Suppressor macrophage treated with lipopolysaccharide for 4 hours (primary cell): ENCODE measurements at regions not wholly inside any gene's neighbourhood (a gene's known extent, or its start where the extent isn't known, plus 50 kb on each side); places are given as distances from the start of the nearest gene placed in this dataset.
A peak's percentile ranks its signal among the peaks of the same experiment; 100 is the strongest.
"Not testable (repeated sequence)": the region's sequence is repeated elsewhere in the genome, so short reads cannot be mapped to it uniquely, and the experiment has no call there.

Experiments used
- DNase-seq: peaks from one replicate; pipeline ENCODE4 v3.0.0-alpha.2; 2020

- no peak for DNase-seq
Observed at GRCh38 chr5:148880197-148880596, 53.8 kb downstream of the ADRB2 start.

DNA sequence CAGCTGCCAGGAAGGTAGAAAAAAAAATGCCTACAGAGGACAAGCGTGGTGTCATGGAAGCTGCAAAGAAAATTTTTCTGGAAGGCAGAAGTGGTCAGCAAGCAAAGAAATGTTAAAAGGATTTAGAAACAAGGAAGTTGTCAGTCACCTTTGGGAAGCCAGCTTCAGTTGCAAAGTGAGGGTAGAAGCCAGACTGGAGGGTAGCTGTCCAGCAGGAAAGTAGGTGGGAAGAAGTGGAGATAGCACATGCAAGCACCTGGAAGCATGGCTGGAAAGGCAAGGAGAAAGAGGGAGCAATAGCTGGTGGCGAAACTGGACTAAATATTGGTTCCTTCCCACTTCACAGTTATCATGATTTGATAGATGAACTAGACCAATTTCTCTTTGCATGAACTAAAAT is 54.3 kb downstream of the ADRB2 start:
- DNase-seq, result peak; percentile 7

GRCh38 chr5:148882332-148882731 is 55.9 kb downstream of the ADRB2 start:
- DNase-seq, result peak; percentile 63

- no peak for DNase-seq
Observed at GRCh38 chr5:148884339-148885020, 58.1 kb downstream of the ADRB2 start.

GRCh38 chr5:148887123-148887881 is 60.9 kb downstream of the ADRB2 start:
- peak; percentile 8 for DNase-seq

DNA sequence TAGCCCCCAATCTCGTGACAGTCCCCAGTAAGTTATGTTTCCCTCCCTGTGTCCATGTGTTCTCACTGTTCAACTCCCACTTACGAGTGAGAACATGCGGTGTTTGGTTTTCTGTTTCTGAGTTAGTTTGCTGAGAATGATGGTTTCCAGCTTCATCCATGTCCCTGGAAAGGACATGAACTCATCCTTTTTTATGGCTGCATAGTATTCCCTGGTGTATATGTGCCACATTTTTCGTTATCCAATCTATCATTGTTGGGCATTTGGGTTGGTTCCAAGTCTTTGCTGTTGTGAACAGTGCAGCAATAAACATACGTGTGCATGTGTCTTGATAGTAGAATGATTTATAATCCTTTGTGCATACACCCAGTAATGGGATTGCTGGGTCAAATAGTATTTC is 63.5 kb downstream of the ADRB2 start:
- DNase-seq, result not testable (repeated sequence)

DNA sequence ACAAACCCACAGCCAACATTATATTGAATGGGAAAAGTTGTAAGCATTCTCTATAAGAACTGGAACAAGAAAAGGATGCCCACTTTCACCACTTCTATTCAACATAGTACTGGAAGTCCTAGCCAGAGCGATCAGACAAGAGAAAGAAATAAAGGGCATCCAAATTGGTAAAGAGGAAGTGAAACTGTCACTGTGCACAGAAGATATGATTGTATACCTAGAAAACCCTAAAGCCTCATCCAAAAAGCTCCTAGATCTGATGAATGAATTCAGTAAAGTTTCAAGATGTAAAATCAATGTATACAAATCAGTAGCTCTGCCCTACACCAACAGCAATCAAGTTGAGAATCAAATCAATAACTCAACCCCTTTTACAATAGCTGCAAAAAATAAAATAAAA is 69.0 kb downstream of the ADRB2 start:
- not testable (repeated sequence) for DNase-seq

DNA sequence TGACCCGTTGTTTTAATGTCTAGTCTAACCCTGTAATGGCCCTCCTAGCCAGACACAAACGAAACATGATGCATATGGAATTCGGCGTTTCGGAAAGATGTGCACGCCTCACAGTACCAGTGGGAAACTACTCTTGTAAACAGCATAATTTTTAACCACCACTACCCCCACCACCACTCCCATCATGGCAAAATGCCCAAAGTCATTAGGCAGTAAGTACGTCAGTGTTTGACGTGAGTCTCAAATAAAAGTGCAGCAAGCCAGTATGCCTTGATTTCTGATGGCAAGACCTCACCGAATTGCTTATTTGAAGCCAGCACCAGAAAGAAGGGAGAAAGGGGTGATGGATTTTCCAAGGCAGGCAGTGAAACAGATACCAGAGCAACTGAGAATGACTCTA is 71.4 kb downstream of the ADRB2 start:
- no peak for DNase-seq

DNA sequence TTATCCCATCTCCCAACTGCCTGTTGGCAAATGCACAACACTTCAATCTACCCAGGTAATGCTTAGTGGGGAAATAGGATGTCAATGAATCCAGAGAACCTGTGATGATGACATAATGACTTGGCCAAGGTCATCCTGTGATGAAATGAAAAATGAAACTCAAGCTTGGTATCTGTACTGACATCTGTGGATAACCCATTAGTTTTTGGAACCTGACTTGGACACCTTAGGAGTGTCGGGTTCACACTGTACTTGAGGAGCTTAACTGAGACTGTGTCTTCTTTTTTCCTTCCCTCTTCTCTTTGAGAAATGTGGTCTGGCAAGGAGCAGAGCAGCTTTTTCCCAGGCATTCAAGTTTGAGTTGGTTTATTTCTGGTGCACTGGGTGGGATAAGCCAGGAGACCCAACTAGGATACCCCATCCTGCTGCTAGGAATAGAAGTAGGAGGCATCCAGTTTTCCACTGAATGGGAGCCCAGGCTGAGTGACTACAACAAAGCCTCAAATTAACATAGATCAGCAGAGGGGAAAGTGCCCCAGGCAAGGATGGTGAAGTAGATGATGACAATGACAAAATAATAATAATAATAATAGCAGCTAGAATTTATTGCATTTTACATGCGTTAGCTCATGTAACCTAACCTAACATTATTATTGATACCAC is 72.1 kb downstream of the ADRB2 start:
- DNase-seq, result no peak

GRCh38 chr5:148899993-148900392 is 73.6 kb downstream of the ADRB2 start:
- no peak for DNase-seq

DNA sequence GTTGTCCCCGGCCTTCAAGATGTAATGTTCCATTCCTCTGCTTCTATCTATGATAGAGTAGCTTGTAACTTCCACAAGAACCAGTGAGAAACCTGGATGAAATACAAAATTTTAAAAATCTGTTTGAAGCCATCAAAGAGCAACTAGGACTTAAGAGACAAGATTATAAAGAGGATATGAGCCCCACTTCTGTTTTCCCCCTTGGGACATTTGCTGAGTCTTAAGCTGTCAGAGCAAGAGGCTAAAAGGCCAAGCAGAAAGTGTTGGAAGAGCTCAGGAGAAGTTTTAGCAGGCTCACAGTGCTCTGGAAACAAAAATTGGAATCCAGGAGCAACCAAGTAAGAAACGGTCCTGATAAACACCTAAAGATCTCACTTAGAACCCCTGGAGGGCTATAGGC is 76.1 kb downstream of the ADRB2 start:
- DNase-seq, result no peak

GRCh38 chr5:148903587-148903986 is 77.2 kb downstream of the ADRB2 start:
- DNase-seq, result no peak

GRCh38 chr5:148904440-148904839 is 78.0 kb downstream of the ADRB2 start:
- DNase-seq, result no peak

GRCh38 chr5:148905541-148905940 is 79.1 kb downstream of the ADRB2 start:
- DNase-seq, result no peak

DNA sequence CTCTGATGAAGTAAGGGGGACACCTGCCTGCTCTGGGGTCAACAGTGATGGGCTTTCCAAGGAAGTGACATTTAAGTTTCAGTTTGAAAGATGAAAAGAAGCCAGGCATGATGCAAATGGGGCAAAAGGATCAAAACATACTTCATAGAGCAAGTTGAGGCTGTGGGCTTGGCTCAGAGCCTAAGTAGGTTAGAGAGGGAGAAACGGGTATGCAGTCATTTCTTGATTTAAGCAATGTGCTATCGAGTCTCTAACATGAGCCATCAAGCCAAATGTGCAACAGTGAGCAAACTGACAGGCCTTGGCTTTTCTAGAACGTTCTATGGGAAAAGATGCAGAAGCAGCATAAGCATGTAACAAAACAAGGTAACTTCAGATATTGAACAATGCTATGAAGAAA is 80.6 kb downstream of the ADRB2 start:
- no peak for DNase-seq

GRCh38 chr5:148909040-148909439 is 82.6 kb downstream of the ADRB2 start:
- no peak for DNase-seq

GRCh38 chr5:148909766-148910165 is 83.4 kb downstream of the ADRB2 start:
- no peak for DNase-seq

- no peak for DNase-seq
Observed at GRCh38 chr5:148910216-148910615, 83.8 kb downstream of the ADRB2 start.

GRCh38 chr5:148910686-148911361 is 84.4 kb downstream of the ADRB2 start:
- peak; percentile 38 for DNase-seq

GRCh38 chr5:148911386-148911785 is 85.0 kb downstream of the ADRB2 start:
- DNase-seq, result no peak

DNA sequence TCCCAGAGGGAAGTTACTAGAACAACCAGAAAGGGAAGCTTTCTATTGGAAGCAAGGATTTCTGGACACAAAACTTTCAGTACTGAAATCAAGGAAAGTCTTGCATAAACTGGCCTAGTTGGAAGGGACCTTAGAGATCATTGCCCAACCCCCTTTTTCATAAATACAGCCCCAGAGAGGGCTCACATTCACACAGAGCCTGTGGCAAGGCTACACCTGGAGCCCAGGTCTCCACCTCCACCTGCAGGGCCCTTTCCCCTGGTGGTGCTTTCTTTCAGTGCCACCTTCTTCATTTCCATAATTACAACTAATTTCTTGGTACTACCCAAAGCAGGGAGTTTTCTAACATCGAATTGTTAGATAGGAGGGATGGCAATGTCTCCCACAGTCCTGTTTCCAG is 85.7 kb downstream of the ADRB2 start:
- no peak for DNase-seq

- no peak for DNase-seq
Observed at GRCh38 chr5:148912714-148913398, 86.4 kb downstream of the ADRB2 start.

DNA sequence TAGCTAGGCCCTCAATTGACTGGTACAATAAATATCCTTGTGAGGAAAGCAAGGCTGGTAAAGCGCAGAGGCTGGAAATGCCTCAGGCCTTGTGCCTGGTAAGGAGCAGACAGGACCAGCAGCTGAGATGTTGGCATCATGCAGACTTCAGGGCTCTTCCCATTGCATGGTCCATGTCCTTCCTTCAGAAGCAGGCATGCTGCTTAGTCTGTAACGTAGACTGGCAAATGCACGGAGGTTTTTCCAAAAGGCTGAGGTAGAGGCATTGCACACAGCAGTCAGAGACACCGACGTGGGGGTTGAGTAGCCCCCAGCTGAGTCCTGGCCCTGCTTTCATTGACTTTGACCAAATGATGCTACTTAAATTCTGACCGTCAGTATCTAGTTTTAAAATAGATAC is 87.1 kb downstream of the ADRB2 start:
- DNase-seq, result no peak
